ENCODE measurements at regions not wholly inside any gene's neighbourhood (a gene's known extent, or its start where the extent isn't known, plus 50 kb on each side); places are given as distances from the start of the nearest gene placed in this dataset.

DNA sequence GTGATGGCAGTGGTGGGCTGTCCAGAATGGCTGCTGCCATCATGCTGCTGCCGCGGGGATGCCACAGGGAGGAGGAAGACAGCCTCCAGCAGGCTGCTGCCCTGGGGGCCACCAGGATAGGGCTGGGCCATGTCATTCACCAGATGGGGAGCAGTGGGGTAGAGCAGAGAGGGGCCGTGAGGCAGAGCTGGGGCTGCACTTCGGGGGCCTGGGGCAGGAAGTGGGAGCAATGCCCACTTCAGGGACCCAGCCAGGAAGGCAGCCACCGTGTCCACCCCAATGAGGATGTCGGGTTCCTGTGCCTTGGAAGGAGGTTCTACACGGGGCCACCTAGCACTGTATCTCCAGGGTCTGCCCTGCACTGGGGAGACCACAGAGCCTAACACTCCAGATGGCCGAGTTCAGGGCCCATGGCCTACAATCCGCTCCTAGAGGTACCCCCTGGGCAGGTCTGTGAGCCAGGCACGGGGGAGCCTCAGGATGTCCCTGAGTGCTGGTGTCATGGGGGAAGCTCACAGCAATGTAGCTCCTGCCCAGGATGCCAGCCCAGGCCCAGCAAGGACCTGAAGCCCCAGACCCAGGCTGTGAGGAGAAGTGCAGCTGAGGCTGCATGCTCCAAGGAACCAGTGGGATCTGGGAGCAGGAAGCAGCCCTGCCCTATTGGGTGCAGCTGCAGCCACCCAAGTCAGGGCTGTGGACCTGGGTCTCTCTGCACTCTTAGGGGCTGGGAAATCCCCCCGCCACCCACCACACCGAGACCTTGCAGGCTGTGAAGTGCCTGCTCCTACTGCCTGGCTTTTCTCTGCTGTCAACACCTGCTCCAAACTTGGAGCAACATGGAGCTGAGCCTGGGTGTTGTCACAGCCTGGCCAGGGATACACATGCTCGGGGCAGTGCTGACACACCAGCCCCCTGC is 140.3 kb downstream of the PDHA2 start:
- Mint-ChIP-seq H3K4me3 (no peak overlapping the region), H3K36me3 (ENCODE audit: low read depth) (no peaks in the 10 kb centered on the region), H3K27ac (no peak overlapping the region), H3K4me1 (ENCODE audit: low read depth) (no peaks in the 10 kb centered on the region), H3K27me3 (no peaks in the 10 kb centered on the region), H3K9me3 (peaks cover 61% of the 10 kb centered on the region)
- intact Hi-C loops (cut with micrococcal nuclease), result no loop called here

GRCh38 chr4:95980877-95981360 is 141.0 kb downstream of the PDHA2 start:
- intact Hi-C loops (cut with micrococcal nuclease), result no loop called here
- peaks cover 61% of the 10 kb centered on the region for H3K9me3 Mint-ChIP-seq
- H3K27me3 Mint-ChIP-seq, result no peaks in the 10 kb centered on the region
- H3K4me1 Mint-ChIP-seq (ENCODE audit: low read depth), result no peaks in the 10 kb centered on the region
- no peaks in the 10 kb centered on the region for H3K36me3 Mint-ChIP-seq (ENCODE audit: low read depth)
- H3K27ac Mint-ChIP-seq, result no peak overlapping the region
- no peak overlapping the region for H3K4me3 Mint-ChIP-seq

GRCh38 chr4:95981591-95981990 is 141.7 kb downstream of the PDHA2 start:
- intact Hi-C loops (cut with micrococcal nuclease), result no loop called here
- no peak overlapping the region for H3K27ac Mint-ChIP-seq
- H3K36me3 Mint-ChIP-seq (ENCODE audit: low read depth), result no peaks in the 10 kb centered on the region
- no peaks in the 10 kb centered on the region for H3K4me1 Mint-ChIP-seq (ENCODE audit: low read depth)
- peaks cover 61% of the 10 kb centered on the region for H3K9me3 Mint-ChIP-seq
- no peak overlapping the region for H3K4me3 Mint-ChIP-seq
- no peaks in the 10 kb centered on the region for H3K27me3 Mint-ChIP-seq

DNA sequence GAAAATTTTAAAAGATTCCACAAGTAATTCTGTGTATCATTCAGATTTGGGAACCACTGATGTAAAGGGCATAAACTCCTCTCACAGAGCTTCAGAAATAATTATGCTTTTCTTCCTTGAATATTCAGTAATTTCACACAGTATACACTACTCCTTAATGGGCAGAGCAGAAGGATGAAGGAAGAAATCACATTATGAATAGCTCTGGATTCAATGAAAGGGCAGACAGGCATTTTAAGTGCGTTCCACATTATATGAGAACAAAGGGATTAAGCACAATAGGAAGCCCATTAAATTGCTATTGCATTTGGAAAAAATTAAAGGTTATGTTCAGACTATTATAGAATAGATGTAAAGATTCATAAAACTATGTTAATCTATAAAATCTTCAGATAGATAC is 142.6 kb downstream of the PDHA2 start:
- intact Hi-C loops (cut with micrococcal nuclease), result no loop called here
- Mint-ChIP-seq H3K36me3 (ENCODE audit: low read depth) (no peaks in the 10 kb centered on the region), H3K4me3 (no peak overlapping the region), H3K27ac (no peak overlapping the region), H3K9me3 (peaks cover 53% of the 10 kb centered on the region), H3K4me1 (ENCODE audit: low read depth) (no peaks in the 10 kb centered on the region), H3K27me3 (no peaks in the 10 kb centered on the region)

- H3K9me3 Mint-ChIP-seq, result peaks cover 51% of the 10 kb centered on the region
- H3K36me3 Mint-ChIP-seq (ENCODE audit: low read depth), result no peaks in the 10 kb centered on the region
- H3K27me3 Mint-ChIP-seq, result no peaks in the 10 kb centered on the region
- H3K27ac Mint-ChIP-seq, result no peak overlapping the region
- intact Hi-C loops (cut with micrococcal nuclease), result no loop called here
- no peaks in the 10 kb centered on the region for H3K4me1 Mint-ChIP-seq (ENCODE audit: low read depth)
- no peak overlapping the region for H3K4me3 Mint-ChIP-seq
Observed at GRCh38 chr4:95984081-95984480, 144.2 kb downstream of the PDHA2 start.

DNA sequence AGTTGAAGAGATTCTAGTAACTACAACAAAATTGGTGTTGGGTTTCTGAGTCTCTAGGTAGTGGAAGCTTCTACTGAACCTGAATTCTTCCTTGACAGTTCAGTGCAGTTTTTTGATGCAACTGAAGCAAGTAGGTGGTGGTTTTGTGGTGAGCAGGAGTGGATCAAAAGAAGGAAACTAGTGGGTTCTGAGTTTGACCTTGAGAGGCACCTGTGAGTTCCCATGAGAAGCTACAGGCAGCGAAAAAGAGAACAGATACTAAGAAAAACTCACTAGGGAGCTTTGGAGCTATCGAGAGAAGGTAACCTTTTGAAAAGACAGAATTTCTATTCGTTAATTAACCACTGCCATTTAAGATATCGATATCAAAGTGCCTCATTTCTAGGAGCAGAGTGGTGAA is 145.2 kb downstream of the PDHA2 start:
- H3K9me3 Mint-ChIP-seq, result peaks cover 41% of the 10 kb centered on the region
- H3K4me1 Mint-ChIP-seq (ENCODE audit: low read depth), result no peaks in the 10 kb centered on the region
- no peaks in the 10 kb centered on the region for H3K27me3 Mint-ChIP-seq
- no peaks in the 10 kb centered on the region for H3K36me3 Mint-ChIP-seq (ENCODE audit: low read depth)
- no peak overlapping the region for H3K27ac Mint-ChIP-seq
- intact Hi-C loops (cut with micrococcal nuclease), result no loop called here
- H3K4me3 Mint-ChIP-seq, result no peak overlapping the region

DNA sequence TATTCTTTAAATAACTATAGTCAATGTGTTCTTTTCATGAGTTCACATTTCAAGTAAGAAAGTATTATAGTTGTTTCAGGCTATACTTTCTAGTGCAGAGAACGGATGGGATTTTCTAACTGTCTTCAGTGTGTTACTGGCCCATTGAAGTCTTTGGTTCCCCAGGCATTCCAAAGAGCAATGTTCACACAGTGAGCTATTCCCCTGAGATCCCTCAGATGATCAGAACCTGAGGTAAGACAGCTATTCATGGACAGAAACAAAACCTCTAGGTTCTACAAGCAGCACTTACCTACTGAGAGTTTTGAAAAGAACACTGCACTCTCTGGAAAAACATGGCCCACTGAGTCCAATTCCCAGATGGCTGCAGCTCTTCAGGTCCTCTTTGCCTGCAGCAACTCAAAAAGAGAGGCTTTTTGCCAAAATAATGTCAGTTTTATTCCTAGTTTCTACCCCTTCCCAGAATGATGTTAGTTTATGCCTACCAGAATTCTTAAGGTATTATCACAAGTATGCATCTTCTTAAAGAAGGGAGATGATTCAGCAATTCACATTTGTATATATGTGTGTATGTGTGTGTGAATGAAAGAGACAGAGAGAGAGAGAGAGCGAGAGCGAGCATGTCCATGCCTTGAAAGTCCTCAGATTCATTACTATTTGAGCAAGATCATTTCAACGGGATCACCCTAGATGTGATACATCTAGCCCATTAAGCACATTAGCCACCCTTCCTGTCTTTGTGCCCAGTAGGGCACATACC is 146.1 kb downstream of the PDHA2 start:
- H3K4me3 Mint-ChIP-seq, result no peak overlapping the region
- no peaks in the 10 kb centered on the region for H3K4me1 Mint-ChIP-seq (ENCODE audit: low read depth)
- intact Hi-C loops (cut with micrococcal nuclease), result no loop called here
- H3K27me3 Mint-ChIP-seq, result no peaks in the 10 kb centered on the region
- peaks cover 32% of the 10 kb centered on the region for H3K9me3 Mint-ChIP-seq
- H3K27ac Mint-ChIP-seq, result no peak overlapping the region
- H3K36me3 Mint-ChIP-seq (ENCODE audit: low read depth), result no peaks in the 10 kb centered on the region

- H3K4me3 Mint-ChIP-seq, result no peak overlapping the region
- H3K27me3 Mint-ChIP-seq, result no peaks in the 10 kb centered on the region
- peaks cover 31% of the 10 kb centered on the region for H3K9me3 Mint-ChIP-seq
- H3K36me3 Mint-ChIP-seq (ENCODE audit: low read depth), result no peaks in the 10 kb centered on the region
- no peak overlapping the region for H3K27ac Mint-ChIP-seq
- H3K4me1 Mint-ChIP-seq (ENCODE audit: low read depth), result no peaks in the 10 kb centered on the region
- intact Hi-C loops (cut with micrococcal nuclease), result no loop called here
Observed at GRCh38 chr4:95987851-95988250, 148.0 kb downstream of the PDHA2 start.

GRCh38 chr4:95998311-95998710 is 158.4 kb downstream of the PDHA2 start:
- H3K4me3 Mint-ChIP-seq, result no peak overlapping the region
- no peaks in the 10 kb centered on the region for H3K36me3 Mint-ChIP-seq (ENCODE audit: low read depth)
- H3K27ac Mint-ChIP-seq, result no peak overlapping the region
- H3K9me3 Mint-ChIP-seq, result no peaks in the 10 kb centered on the region
- H3K4me1 Mint-ChIP-seq (ENCODE audit: low read depth), result no peaks in the 10 kb centered on the region
- no peaks in the 10 kb centered on the region for H3K27me3 Mint-ChIP-seq
- intact Hi-C loops (cut with micrococcal nuclease), result no loop called here

DNA sequence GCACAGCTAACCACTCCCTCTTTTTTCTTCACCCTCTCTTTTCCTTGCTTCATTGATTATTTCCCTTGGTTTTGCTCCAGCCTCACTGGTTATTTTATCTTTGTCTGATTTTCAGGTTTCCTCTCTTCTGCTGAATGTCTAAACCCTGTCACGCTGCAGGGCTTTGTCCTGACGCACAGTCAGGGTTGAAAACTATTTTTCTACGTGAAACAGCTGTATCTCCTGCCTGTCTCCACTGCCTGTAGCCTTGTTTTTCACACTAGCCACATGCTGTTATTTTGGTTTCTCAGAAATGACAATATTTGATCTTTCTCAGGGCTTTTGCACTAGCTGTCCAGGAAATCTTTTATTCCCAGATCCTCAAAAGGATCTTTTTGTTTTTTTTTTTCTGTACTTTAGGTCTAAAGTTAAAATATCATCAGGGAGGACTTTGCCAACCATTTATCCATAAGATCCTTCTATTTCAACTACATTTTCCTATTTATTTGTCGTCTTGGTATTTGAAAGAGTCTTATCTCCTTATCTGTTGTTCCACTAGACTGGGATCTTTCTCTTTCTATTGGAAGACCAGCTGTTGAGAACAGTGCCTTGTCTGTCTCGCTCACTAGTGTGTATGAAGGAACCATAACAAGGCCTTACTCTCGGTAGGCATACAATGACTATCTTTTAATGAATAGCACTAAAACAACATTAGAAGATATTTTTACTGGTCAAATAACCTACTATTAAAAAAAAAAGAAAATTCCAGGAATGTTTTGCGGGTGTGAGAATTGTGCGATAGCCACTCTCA is 164.3 kb downstream of the PDHA2 start:
- H3K36me3 Mint-ChIP-seq (ENCODE audit: low read depth), result no peaks in the 10 kb centered on the region
- no peaks in the 10 kb centered on the region for H3K4me1 Mint-ChIP-seq (ENCODE audit: low read depth)
- no peak overlapping the region for H3K27ac Mint-ChIP-seq
- H3K9me3 Mint-ChIP-seq, result no peaks in the 10 kb centered on the region
- H3K4me3 Mint-ChIP-seq, result no peak overlapping the region
- no peaks in the 10 kb centered on the region for H3K27me3 Mint-ChIP-seq
- intact Hi-C loops (cut with micrococcal nuclease), result no loop called here

DNA sequence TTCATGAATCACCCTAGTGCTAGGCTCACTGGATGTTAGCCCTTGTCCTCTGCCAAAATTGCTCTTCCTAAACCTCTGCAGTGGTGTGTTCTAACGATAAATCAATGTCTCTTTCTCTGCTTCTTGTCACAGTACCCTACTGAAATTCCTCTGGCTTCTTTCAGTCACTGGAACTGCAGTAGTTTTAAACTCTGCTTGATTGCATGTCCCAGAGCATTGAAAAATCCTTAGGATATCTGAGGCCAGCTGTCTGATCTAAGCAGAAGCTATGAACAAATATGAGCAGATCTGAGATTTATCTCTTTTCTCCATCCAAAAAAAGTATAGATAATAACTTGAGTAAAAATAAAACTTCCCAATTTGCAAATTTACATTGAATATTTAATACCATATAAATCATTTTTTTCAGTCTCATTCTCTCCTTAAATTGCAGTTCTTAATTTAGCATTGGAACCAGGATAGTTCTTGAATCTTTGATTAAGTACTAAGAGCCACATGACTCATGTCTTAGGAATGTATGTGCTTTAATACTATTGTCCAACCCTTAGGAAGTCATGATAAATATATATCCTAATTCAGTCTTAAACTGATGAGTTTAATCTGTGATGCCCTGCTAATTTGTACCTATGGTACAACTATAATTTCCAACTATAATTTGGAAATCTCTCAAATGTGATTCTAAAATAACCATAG is 169.7 kb downstream of the PDHA2 start:
- peaks cover 14% of the 10 kb centered on the region for H3K9me3 Mint-ChIP-seq
- no peak overlapping the region for H3K4me3 Mint-ChIP-seq
- no peaks in the 10 kb centered on the region for H3K4me1 Mint-ChIP-seq (ENCODE audit: low read depth)
- no peak overlapping the region for H3K27ac Mint-ChIP-seq
- no peaks in the 10 kb centered on the region for H3K36me3 Mint-ChIP-seq (ENCODE audit: low read depth)
- no peaks in the 10 kb centered on the region for H3K27me3 Mint-ChIP-seq
- intact Hi-C loops (cut with micrococcal nuclease), result no loop called here

DNA sequence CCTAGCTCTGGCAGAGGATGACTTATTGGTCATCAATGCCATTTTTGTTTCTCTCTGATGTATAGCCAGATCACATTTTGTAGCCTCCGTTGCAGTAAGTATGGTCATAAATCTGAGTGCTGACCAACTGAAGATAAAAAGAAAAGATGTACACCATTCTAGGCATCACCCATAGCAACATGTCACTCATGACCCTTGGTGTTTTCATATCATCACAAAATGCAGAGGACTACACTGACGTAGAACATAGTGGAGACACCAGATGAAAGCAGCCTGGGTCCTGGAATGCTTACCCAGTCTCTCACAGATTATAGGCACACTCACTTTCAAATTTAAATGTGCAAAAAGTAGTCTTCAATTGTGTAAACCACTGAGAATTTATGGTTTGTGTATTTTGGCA is 172.8 kb downstream of the PDHA2 start:
- Mint-ChIP-seq H3K4me3 (no peak overlapping the region), H3K27me3 (no peaks in the 10 kb centered on the region), H3K36me3 (ENCODE audit: low read depth) (no peaks in the 10 kb centered on the region), H3K27ac (no peak overlapping the region), H3K9me3 (peaks cover 14% of the 10 kb centered on the region), H3K4me1 (ENCODE audit: low read depth) (no peaks in the 10 kb centered on the region)
- intact Hi-C loops (cut with micrococcal nuclease), result no loop called here

DNA sequence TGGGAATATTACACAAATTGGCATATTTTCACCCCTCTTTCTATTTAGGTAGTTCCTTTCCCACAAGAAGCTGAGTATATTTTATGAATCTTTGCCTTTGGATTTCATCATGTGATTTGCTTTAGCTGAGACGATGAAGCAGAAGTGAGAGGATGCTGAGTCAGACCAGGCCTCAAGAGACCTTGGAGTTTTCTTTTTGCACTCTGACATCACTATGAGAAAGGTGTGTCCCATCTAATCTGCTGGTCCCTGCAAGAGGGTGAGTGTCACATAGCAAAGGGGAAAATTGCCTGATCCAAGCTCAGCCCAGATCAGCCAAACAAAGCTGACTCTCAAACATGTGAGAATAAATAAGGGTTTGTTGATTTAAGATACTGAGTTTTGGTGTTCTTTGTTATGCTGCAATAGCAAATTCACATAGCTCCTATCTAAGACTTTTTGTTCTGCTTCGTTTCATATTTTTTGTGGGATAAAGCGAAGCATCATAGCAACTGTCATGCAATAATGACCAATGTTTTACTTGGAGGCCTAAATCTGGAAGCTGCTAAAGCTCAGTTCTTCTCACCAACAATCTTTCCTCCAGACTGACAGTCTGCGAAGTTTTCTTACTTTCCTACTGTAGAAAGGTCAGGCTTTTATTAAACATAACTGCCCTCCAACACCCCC is 176.9 kb downstream of the PDHA2 start:
- Mint-ChIP-seq H3K36me3 (ENCODE audit: low read depth) (no peaks in the 10 kb centered on the region), H3K4me3 (no peak overlapping the region), H3K27ac (no peak overlapping the region), H3K27me3 (no peaks in the 10 kb centered on the region), H3K9me3 (peaks cover under 1% of the 10 kb centered on the region), H3K4me1 (ENCODE audit: low read depth) (no peaks in the 10 kb centered on the region)
- intact Hi-C loops (cut with micrococcal nuclease), result no loop called here

All from dendritic cell treated with granulocyte-macrophage colony-stimulating factor and Interleukin-4, amounts not matched to agents 40 ng/mL and 50 ng/mL, for 4 days (primary cell).